GM18520 (cell line): ENCODE measurements at regions not wholly inside any gene's neighbourhood (a gene's known extent, or its start where the extent isn't known, plus 50 kb on each side); places are given as distances from the start of the nearest gene placed in this dataset.

Experiments used
- ATAC-seq: cut with Tn5 transposase; IDR thresholded peaks from one replicate; pipeline ENCODE4 v1.9.1; 2021; ENCODE audit not compliant: unreplicated experiment

DNA sequence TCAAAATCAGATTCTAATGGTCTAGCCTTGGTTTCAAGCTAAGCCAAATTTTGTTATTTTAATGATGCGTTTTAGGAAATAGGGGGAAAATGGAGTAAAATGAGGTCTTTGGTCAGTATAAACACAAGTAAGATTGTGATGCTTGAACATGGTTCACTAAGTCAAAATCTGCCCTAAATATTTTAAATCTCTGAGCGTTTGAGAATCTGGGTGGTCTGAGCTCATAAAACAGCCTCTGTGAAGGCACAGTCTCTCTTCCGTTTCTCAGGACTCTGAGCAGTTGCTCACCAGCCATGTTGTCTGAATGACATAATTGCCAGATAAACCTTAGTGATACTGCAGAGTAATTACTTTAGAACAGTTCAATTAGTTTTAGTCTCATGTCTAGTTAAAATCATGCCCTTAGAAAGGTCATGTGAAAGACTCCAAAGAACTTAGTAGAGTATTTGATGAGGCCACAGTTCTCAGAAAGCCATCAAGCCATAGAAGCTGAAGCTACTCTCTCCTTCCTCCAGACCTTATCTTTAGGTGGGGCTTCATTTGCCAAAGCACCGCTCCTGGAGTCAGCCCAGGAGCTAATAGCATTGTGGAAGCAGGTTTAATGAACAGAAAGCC, 257.1 kb upstream of the MAP3K1 start:
- no peak for ATAC-seq

- ATAC-seq, result no peak
Observed at GRCh38 chr5:56557198-56557597, 258.2 kb upstream of the MAP3K1 start.

GRCh38 chr5:56552612-56553268, 262.6 kb upstream of the MAP3K1 start:
- no peak for ATAC-seq

DNA sequence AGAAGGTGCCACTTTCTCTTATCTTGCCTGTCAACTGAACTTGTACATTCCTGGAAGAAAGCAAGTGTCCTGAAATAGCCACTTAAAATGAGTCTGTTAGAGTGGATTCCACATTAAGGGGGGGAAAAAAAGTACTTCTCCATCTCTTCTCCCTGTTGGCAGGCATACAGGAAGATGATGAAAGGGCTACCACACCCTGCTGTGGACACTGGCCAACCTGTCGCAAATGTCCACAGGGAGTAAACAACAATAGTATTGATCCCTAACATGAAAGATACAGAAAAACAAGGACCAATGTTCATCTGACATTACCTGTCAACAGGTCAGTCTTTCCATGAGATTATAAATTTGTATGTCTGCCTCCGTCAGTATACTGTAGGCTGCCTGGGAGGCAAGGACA, 265.1 kb upstream of the MAP3K1 start:
- no peak for ATAC-seq

GRCh38 chr5:56549096-56549886, 266.1 kb upstream of the MAP3K1 start:
- ATAC-seq, result no peak

DNA sequence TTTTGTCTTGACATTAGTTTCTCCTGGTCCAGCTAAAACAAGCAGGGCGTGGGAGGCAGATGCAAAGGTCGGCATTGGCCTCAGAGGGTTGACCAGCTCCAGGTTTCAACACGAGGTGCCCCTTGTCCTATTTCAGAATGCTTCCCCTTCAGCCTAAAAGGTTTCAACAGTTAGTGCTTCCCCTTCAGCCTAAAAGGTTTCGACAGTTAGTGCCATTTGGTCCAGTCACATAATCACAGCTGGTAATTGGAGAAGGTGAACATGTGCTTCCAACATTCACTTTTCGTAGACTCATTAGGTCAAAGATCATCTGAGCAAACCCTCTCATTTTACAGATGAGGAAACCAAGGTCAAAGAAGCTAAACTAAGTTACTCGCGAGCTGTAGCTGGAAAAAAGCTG, 270.3 kb upstream of the MAP3K1 start:
- ATAC-seq, result no peak

GRCh38 chr5:56543441-56544388, 271.6 kb upstream of the MAP3K1 start:
- no peak for ATAC-seq

DNA sequence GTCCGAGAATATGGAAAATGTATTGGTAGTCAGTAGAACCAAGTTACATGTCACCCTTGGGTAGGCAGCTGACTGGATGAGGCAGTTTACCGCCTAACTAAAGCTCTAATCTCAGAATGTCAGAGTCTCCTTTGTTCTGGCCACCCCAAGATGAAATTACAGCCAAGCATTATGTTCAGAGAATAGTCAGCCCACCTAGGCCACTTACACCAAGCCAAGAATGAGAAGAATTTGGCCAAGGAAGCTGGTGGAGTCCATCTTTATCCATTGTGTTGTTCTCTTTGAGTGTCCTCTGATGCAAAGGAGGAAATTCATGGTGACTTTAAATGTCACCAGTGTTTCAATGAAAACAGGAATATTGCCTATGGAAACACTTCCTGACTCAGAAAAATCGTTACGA, 275.1 kb upstream of the MAP3K1 start:
- no peak for ATAC-seq

DNA sequence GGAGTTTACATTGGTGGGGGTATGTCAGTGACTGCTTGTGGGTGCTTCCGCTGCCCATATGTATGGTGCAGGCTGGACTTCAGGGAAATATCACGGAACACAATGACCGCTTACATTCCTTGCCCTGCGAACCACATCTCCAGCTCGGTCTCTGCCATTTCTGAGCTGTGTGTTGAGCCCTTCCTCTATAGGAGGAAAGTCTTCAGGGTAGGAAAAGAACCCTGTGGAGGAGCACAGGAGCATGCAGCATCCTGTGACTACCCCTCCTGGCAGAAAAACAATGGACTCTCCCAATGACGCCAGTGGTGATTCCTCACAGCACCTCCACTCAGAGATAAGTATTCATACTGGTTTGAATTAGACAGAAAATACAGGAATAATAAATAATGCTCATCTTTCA, 276.8 kb upstream of the MAP3K1 start:
- ATAC-seq, result no peak

- no peak for ATAC-seq
Observed at GRCh38 chr5:56535347-56535746, 280.0 kb upstream of the MAP3K1 start.

- ATAC-seq, result no peak
Observed at GRCh38 chr5:56534102-56534829, 281.1 kb upstream of the MAP3K1 start.

GRCh38 chr5:56532466-56532865, 282.9 kb upstream of the MAP3K1 start:
- no peak for ATAC-seq

GRCh38 chr5:56530626-56531138, 284.7 kb upstream of the MAP3K1 start:
- no peak for ATAC-seq

DNA sequence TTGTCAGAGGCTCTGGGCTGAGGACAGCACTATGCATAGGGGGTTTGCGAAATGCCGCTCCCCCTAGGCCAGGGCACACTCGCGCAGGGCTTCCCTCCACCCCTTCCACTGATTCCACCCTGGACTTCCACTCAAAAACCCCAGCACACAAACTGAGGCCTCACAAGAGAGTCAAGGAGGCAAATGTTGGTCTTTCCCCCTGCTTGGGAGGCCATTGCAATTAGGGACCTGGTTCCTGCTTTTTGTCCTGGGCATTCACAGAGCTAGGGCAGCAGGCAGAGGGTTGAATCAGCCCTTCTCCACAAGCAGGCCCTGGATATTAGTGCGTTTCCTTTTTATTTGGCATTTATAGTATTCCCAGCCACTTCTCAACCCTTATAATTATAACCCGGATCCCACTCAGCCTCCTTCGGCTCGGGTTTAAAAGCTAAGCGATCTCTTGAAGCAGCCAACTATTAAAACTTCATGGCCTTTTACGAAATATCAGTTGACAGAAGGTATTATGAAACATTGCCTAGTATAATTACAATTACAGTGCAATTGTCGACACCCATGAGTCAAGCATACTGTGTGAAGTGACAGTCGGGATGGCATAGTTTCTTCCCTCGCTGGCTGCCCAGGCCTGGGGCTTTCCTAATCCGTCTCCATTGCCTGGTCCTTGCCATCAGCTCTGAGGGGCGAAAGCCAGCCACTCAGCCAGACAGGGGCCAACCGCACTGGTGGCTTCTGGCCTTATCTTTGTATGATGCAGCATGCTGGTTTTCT, 285.5 kb upstream of the MAP3K1 start:
- no peak for ATAC-seq

- no peak for ATAC-seq
Observed at GRCh38 chr5:56527174-56527573, 288.2 kb upstream of the MAP3K1 start.

GRCh38 chr5:56525113-56525512, 290.2 kb upstream of the MAP3K1 start:
- ATAC-seq, result no peak

DNA sequence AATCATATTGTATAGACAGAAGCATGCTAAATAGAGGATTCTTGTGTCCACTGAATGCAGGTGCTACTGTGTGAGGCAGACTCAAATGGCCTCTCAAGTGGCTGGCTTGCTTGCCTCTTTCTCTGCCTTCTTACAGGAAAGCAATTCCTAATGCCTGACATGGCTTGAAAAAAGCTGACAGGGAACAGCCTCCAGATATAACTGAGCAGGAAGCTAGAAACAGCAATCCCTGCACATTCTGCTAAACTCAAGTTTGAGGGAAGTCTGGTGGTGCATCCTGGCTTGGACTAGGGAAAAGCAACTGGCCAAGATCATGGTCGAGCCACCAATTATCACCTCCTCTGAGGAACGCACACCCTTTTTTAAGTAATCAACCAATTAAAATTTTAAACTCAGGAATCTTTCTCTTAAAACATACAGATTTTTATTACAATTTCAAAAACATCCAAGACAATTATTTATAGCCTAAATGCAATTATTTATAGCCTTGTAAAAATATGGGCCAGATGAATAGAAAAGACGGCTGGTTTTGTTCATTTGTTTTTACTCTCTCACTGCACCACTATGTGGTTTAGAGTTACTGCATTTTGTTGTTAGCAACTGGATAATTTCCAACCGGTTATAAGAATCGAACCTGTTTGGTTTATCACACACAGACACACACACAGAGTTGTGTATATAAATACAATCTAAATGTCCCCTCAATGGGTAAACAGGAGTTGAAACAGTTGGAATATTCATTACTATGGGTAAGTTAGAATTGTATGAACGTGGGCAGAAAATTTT, 290.9 kb upstream of the ANKRD55 start:
- ATAC-seq, result no peak

GRCh38 chr5:56522960-56523359, 289.8 kb upstream of the ANKRD55 start:
- ATAC-seq, result no peak

- no peak for ATAC-seq
Observed at GRCh38 chr5:56522169-56522568, 289.0 kb upstream of the ANKRD55 start.
